RPMI8226 (cell line): ENCODE measurements at regions not wholly inside any gene's neighbourhood (a gene's known extent, or its start where the extent isn't known, plus 50 kb on each side); places are given as distances from the start of the nearest gene placed in this dataset.
A peak's percentile ranks its signal among the peaks of the same experiment; 100 is the strongest.
"Not testable (repeated sequence)": the region's sequence is repeated elsewhere in the genome, so short reads cannot be mapped to it uniquely, and the experiment has no call there.

Experiments used
- DNase-seq: peaks from one replicate; pipeline ENCODE4 v3.0.0-alpha.2; 2015

GRCh38 chr20:43363506-43363905 lies 94.2 kb upstream of the SRSF6 start:
- DNase-seq = no peak

GRCh38 chr20:43361526-43361925 lies 96.2 kb upstream of the SRSF6 start:
- DNase-seq = no peak

- no peak for DNase-seq
These were observed 97.7 kb upstream of the SRSF6 start for GRCh38 chr20:43360016-43360415.

GRCh38 chr20:43358811-43359210 lies 98.9 kb upstream of the SRSF6 start:
- no peak for DNase-seq

GRCh38 chr20:43357352-43357751 lies 100.3 kb upstream of the SRSF6 start:
- no peak for DNase-seq

- no peak for DNase-seq
These were observed 102.1 kb upstream of the SRSF6 start for GRCh38 chr20:43355610-43356009.

- no peak for DNase-seq
These were observed 104.7 kb upstream of the SRSF6 start for GRCh38 chr20:43352996-43353395.

- DNase-seq = not testable (repeated sequence)
These were observed 107.0 kb upstream of the SRSF6 start for GRCh38 chr20:43350694-43351093.

- DNase-seq = no peak
These were observed 107.9 kb upstream of the SRSF6 start for GRCh38 chr20:43349841-43350240.

GRCh38 chr20:43347839-43348238 lies 109.9 kb upstream of the SRSF6 start:
- not testable (repeated sequence) for DNase-seq

- no peak for DNase-seq
These were observed 112.0 kb upstream of the SRSF6 start for GRCh38 chr20:43345676-43346075.

GRCh38 chr20:43341511-43341910 lies 116.2 kb upstream of the SRSF6 start:
- no peak for DNase-seq

- no peak for DNase-seq
These were observed 120.7 kb upstream of the SRSF6 start for GRCh38 chr20:43337036-43337435.

- DNase-seq = no peak
These were observed 123.6 kb upstream of the SRSF6 start for GRCh38 chr20:43334080-43334479.

GRCh38 chr20:43331906-43332305 lies 125.8 kb upstream of the SRSF6 start:
- no peak for DNase-seq

- DNase-seq = no peak
These were observed 129.0 kb upstream of the SRSF6 start for GRCh38 chr20:43328697-43329096.

GRCh38 chr20:43327234-43327633 lies 130.5 kb upstream of the SRSF6 start:
- DNase-seq = not testable (repeated sequence)

- DNase-seq = no peak
These were observed 131.8 kb upstream of the SRSF6 start for GRCh38 chr20:43325926-43326325.

GRCh38 chr20:43323592-43323991 lies 133.9 kb upstream of the PTPRT start:
- no peak for DNase-seq

GRCh38 chr20:43322851-43323250 lies 133.1 kb upstream of the PTPRT start:
- DNase-seq = peak; percentile 10

- no peak for DNase-seq
These were observed 130.8 kb upstream of the PTPRT start for GRCh38 chr20:43320536-43320935.

- DNase-seq = no peak
These were observed 129.1 kb upstream of the PTPRT start for GRCh38 chr20:43318755-43319297.

- DNase-seq = no peak
These were observed 126.6 kb upstream of the PTPRT start for GRCh38 chr20:43316271-43316670.

GRCh38 chr20:43309266-43309665 lies 119.6 kb upstream of the PTPRT start:
- DNase-seq = no peak

GRCh38 chr20:43306837-43307236 lies 117.1 kb upstream of the PTPRT start:
- DNase-seq = no peak

- DNase-seq = no peak
These were observed 116.0 kb upstream of the PTPRT start for GRCh38 chr20:43305749-43306148.
